ENCODE measurements at regions not wholly inside any gene's neighbourhood (a gene's known extent, or its start where the extent isn't known, plus 50 kb on each side); places are given as distances from the start of the nearest gene placed in this dataset.

GRCh38 chr15:61657461-61657860, 402.8 kb downstream of the VPS13C start:
- H3K27me3 ChIP-seq (ENCODE audit: control insufficient read depth in 2 of 2, insufficient read depth in 2 of 2, low read length in 2 of 2): no peaks in the 10 kb centered on the region
- BruUV-seq (replicated peaks): no TSS peak
- H3K4me1 ChIP-seq (ENCODE audit: control insufficient read depth, extremely low read depth, insufficient read depth, low read length): no peaks in the 10 kb centered on the region
- H3K9ac ChIP-seq (replicated peaks; ENCODE audit: extremely low read depth, insufficient read depth, low read length): no peak overlapping the region
- dilution Hi-C loops (cut with MboI; ENCODE audit: extremely low pct_ligation_motif_present, low sequenced_read_pairs): no loop called here
- DNase-seq (ENCODE audit: low read depth, low spot score) (no peak), FAIRE-seq (no peak)
- TF ChIP-seq EZH2 (IDR thresholded peaks at IDR 0.05; ENCODE audit: borderline replicate concordance, low read depth, low read length, severe bottlenecking) (no peak), POLR2A (IDR thresholded peaks at IDR 0.05; ENCODE audit: low read depth, low read length) (no peak), CTCF (IDR thresholded peaks at IDR 0.05; ENCODE audit: extremely low read depth in 1 of 2, insufficient read depth in 1 of 2, low read depth in 1 of 2, low read length in 2 of 2) (no peak), MYC (IDR thresholded peaks at IDR 0.05; ENCODE audit: low read depth, low read length) (no peak), MAX (IDR thresholded peaks at IDR 0.05; ENCODE audit: insufficient read depth, insufficient read length) (no peak), FOS (IDR thresholded peaks at IDR 0.05; ENCODE audit: borderline replicate concordance, insufficient read depth, low read length) (no peak), POLR2AphosphoS5 (IDR thresholded peaks at IDR 0.05; ENCODE audit: insufficient read depth, low read depth, low read length) (no peak), JUN (IDR thresholded peaks at IDR 0.05; ENCODE audit: borderline replicate concordance, insufficient read depth, insufficient read length, low read depth) (no peak), GATA2 (IDR thresholded peaks at IDR 0.05; ENCODE audit: insufficient read depth, insufficient read length, low read depth, low read length) (no peak)
- H3K36me3 ChIP-seq (ENCODE audit: control insufficient read depth in 2 of 2, extremely low read depth in 1 of 2, insufficient read depth in 2 of 2, low read length in 2 of 2): no peaks in the 10 kb centered on the region
- no peak overlapping the region for H3K27ac ChIP-seq (ENCODE audit: insufficient read depth, low read depth, low read length)
- ChIA-PET POLR2A (no interaction called here), CTCF (no interaction called here)
- H3K9me3 ChIP-seq (replicated peaks; ENCODE audit: control insufficient read depth, insufficient read depth, low read length): no peaks in the 10 kb centered on the region
- no peaks in the 10 kb centered on the region for H3K9me1 ChIP-seq (replicated peaks; ENCODE audit: control insufficient read depth, extremely low read depth, insufficient read depth, low read length)
- H3K4me3 ChIP-seq (replicated peaks in 1 of 3; ENCODE audit: insufficient read depth in 1 of 3, low read depth in 1 of 3, low read length in 3 of 3): no peak overlapping the region
- H3K79me2 ChIP-seq (ENCODE audit: control insufficient read depth, insufficient read depth, low read length): no peaks in the 10 kb centered on the region
- intact Hi-C loops (cut with micrococcal nuclease): no loop called here
- no peak overlapping the region for H3K4me2 ChIP-seq (ENCODE audit: insufficient read depth, low read length)
- no peaks in the 10 kb centered on the region for H4K20me1 ChIP-seq (replicated peaks; ENCODE audit: control insufficient read depth, extremely low read depth, insufficient read depth, low read length)
- H2AFZ ChIP-seq (ENCODE audit: low read depth, low read length): no peak overlapping the region
